MV-4-11 (cell line): ENCODE measurements at regions not wholly inside any gene's neighbourhood (a gene's known extent, or its start where the extent isn't known, plus 50 kb on each side); places are given as distances from the start of the nearest gene placed in this dataset.
"Not testable (repeated sequence)": the region's sequence is repeated elsewhere in the genome, so short reads cannot be mapped to it uniquely, and the experiment has no call there.

Source experiments
- DNase-seq: peaks from one replicate; lab custom pipeline; 2025; lab: John Stamatoyannopoulos, UW

GRCh38 chr6:97917369-97917768 is 634.4 kb upstream of the MMS22L start:
- no peak for DNase-seq

- no peak for DNase-seq
Measured at GRCh38 chr6:97919046-97919445, 636.0 kb upstream of the MMS22L start.

GRCh38 chr6:97919631-97920030 is 636.6 kb upstream of the MMS22L start:
- DNase-seq, result no peak

- DNase-seq, result no peak
Measured at GRCh38 chr6:97923249-97923648, 640.2 kb upstream of the MMS22L start.

- no peak for DNase-seq
Measured at GRCh38 chr6:97925504-97925903, 642.5 kb upstream of the MMS22L start.

GRCh38 chr6:97939440-97940168 is 656.6 kb upstream of the MMS22L start:
- no peak for DNase-seq

GRCh38 chr6:97947841-97948240 is 664.8 kb upstream of the MMS22L start:
- no peak for DNase-seq

- no peak for DNase-seq
Measured at GRCh38 chr6:97958134-97958533, 675.1 kb upstream of the MMS22L start.

GRCh38 chr6:97963193-97963592 is 680.2 kb upstream of the MMS22L start:
- DNase-seq, result no peak

- DNase-seq, result no peak
Measured at GRCh38 chr6:97969065-97969464, 686.0 kb upstream of the MMS22L start.

GRCh38 chr6:97977084-97977483 is 694.1 kb upstream of the MMS22L start:
- DNase-seq, result no peak

- DNase-seq, result no peak
Measured at GRCh38 chr6:97978855-97979271, 695.8 kb upstream of the MMS22L start.

GRCh38 chr6:97979285-97979684 is 696.3 kb upstream of the MMS22L start:
- not testable (repeated sequence) for DNase-seq

GRCh38 chr6:97989451-97989850 is 706.4 kb upstream of the MMS22L start:
- no peak for DNase-seq

- no peak for DNase-seq
Measured at GRCh38 chr6:97995158-97995557, 712.1 kb upstream of the MMS22L start.

- DNase-seq, result no peak
Measured at GRCh38 chr6:98002678-98003077, 719.7 kb upstream of the MMS22L start.

GRCh38 chr6:98014442-98015201 is 731.6 kb upstream of the MMS22L start:
- DNase-seq, result no peak

GRCh38 chr6:98016565-98016964 is 733.5 kb upstream of the MMS22L start:
- DNase-seq, result no peak

GRCh38 chr6:98020222-98020621 is 737.2 kb upstream of the MMS22L start:
- DNase-seq, result no peak

- no peak for DNase-seq
Measured at GRCh38 chr6:98024359-98024758, 741.3 kb upstream of the MMS22L start.

- no peak for DNase-seq
Measured at GRCh38 chr6:98027898-98028297, 744.9 kb upstream of the MMS22L start.

- DNase-seq, result no peak
Measured at GRCh38 chr6:98033617-98034016, 750.6 kb upstream of the MMS22L start.

GRCh38 chr6:98036344-98036923 is 753.4 kb upstream of the MMS22L start:
- no peak for DNase-seq
